Neutrophil (primary cell): ENCODE measurements at regions not wholly inside any gene's neighbourhood (a gene's known extent, or its start where the extent isn't known, plus 50 kb on each side); places are given as distances from the start of the nearest gene placed in this dataset.

Experiments used
- H3K27ac ChIP-seq: fragments of 200-600 bp; sonication (generic); 2 replicates; pipeline ENCODE4 v1.5.1; 2016; ENCODE audit warnings: mild to moderate bottlenecking, moderate library complexity
- H3K27me3 ChIP-seq: fragments of 200-600 bp; sonication (generic); 2 replicates; pipeline ENCODE4 v1.6.0; 2016; ENCODE audit warnings: mild to moderate bottlenecking
- H3K36me3 ChIP-seq: fragments of 200-600 bp; sonication (generic); 2 replicates; pipeline ENCODE4 v1.5.1; 2017
- H3K4me1 ChIP-seq, 2 experiments: fragments of 200-600 bp in 1 of 2; sonication (generic) in 1 of 2; 1 replicate in 1 of 2; 2 replicates in 1 of 2; pipeline versions ENCODE4 v1.5.1 to v1.6.1; 2013 to 2016; ENCODE audit warnings: low read depth in 1 of 2, low read length in 1 of 2, mild to moderate bottlenecking in 1 of 2, moderate library complexity in 1 of 2; ENCODE audit not compliant: control insufficient read depth in 1 of 2, insufficient read depth in 1 of 2
- H3K4me3 ChIP-seq, 2 experiments: fragments of 200-600 bp in 1 of 2; sonication (generic) in 1 of 2; 1 replicate in 1 of 2; 2 replicates in 1 of 2; pipeline ENCODE4 v1.5.1; 2013 to 2016; ENCODE audit warnings: low read depth in 1 of 2, low read length in 1 of 2, mild to moderate bottlenecking in 1 of 2, moderate library complexity in 1 of 2
- H3K9me3 ChIP-seq: fragments of 200-600 bp; sonication (generic); 2 replicates; pipeline ENCODE4 v1.5.1; 2016
- CTCF ChIP-seq: fragments of 200-600 bp; sonication (generic); IDR thresholded peaks from 2 replicates; pipeline ENCODE4 v1.5.1; 2016; ENCODE audit warnings: antibody characterized with exemption

GRCh38 chr18:30406728-30407127 is 635.8 kb downstream of the DSC3 start:
- no peaks in the 10 kb centered on the region for H3K4me1 ChIP-seq
- H3K4me3 ChIP-seq = no peak overlapping the region
- H3K27me3 ChIP-seq = no peaks in the 10 kb centered on the region
- H3K36me3 ChIP-seq = no peaks in the 10 kb centered on the region
- no peak for TF ChIP-seq CTCF
- H3K27ac ChIP-seq = no peak overlapping the region
- no peaks in the 10 kb centered on the region for H3K9me3 ChIP-seq

- H3K36me3 ChIP-seq = no peaks in the 10 kb centered on the region
- H3K4me3 ChIP-seq = no peak overlapping the region
- no peaks in the 10 kb centered on the region for H3K27me3 ChIP-seq
- no peak overlapping the region for H3K27ac ChIP-seq
- TF ChIP-seq CTCF = no peak
- no peaks in the 10 kb centered on the region for H3K4me1 ChIP-seq
- H3K9me3 ChIP-seq = no peaks in the 10 kb centered on the region
These were observed 637.5 kb downstream of the DSC3 start for GRCh38 chr18:30405038-30405437.

GRCh38 chr18:30404422-30404821 is 638.1 kb downstream of the DSC3 start:
- Histone ChIP-seq H3K9me3 (no peaks in the 10 kb centered on the region), H3K4me1 (no peaks in the 10 kb centered on the region), H3K27ac (no peak overlapping the region), H3K4me3 (no peak overlapping the region), H3K27me3 (no peaks in the 10 kb centered on the region), H3K36me3 (no peaks in the 10 kb centered on the region)
- TF ChIP-seq CTCF = no peak

- no peak overlapping the region for H3K4me3 ChIP-seq
- H3K4me1 ChIP-seq = no peaks in the 10 kb centered on the region
- H3K27me3 ChIP-seq = no peaks in the 10 kb centered on the region
- H3K27ac ChIP-seq = no peak overlapping the region
- no peaks in the 10 kb centered on the region for H3K36me3 ChIP-seq
- H3K9me3 ChIP-seq = no peaks in the 10 kb centered on the region
- TF ChIP-seq CTCF = no peak
These were observed 639.3 kb downstream of the DSC3 start for GRCh38 chr18:30403278-30403677.

- no peak for TF ChIP-seq CTCF
- H3K4me3 ChIP-seq = no peak overlapping the region
- H3K27me3 ChIP-seq = no peaks in the 10 kb centered on the region
- H3K27ac ChIP-seq = no peak overlapping the region
- H3K4me1 ChIP-seq = no peaks in the 10 kb centered on the region
- no peaks in the 10 kb centered on the region for H3K9me3 ChIP-seq
- H3K36me3 ChIP-seq = no peaks in the 10 kb centered on the region
These were observed 655.1 kb downstream of the DSC3 start for GRCh38 chr18:30387401-30387800.

GRCh38 chr18:30386624-30387023 is 655.9 kb downstream of the DSC3 start:
- TF ChIP-seq CTCF = no peak
- Histone ChIP-seq H3K9me3 (no peaks in the 10 kb centered on the region), H3K36me3 (no peaks in the 10 kb centered on the region), H3K27me3 (no peaks in the 10 kb centered on the region), H3K4me3 (no peak overlapping the region), H3K4me1 (no peaks in the 10 kb centered on the region), H3K27ac (no peak overlapping the region)
